T-helper 1 cell (primary cell): ENCODE measurements at regions not wholly inside any gene's neighbourhood (a gene's known extent, or its start where the extent isn't known, plus 50 kb on each side); places are given as distances from the start of the nearest gene placed in this dataset.
"Not testable (repeated sequence)": the region's sequence is repeated elsewhere in the genome, so short reads cannot be mapped to it uniquely, and the experiment has no call there.

Source experiments
- DNase-seq, 5 donors: peaks; one replicate each; pipeline ENCODE4 v3.0.0-alpha.2; 2012 to 2020

GRCh38 chr7:82559193-82559805, 115.7 kb upstream of the CACNA2D1 start:
- no peak for DNase-seq

- DNase-seq: no peak
Observed at GRCh38 chr7:82549616-82550285, 106.2 kb upstream of the CACNA2D1 start.

GRCh38 chr7:82548141-82548688, 104.6 kb upstream of the CACNA2D1 start:
- no peak for DNase-seq

GRCh38 chr7:82542665-82543064, 99.1 kb upstream of the CACNA2D1 start:
- DNase-seq: no peak

GRCh38 chr7:82539969-82540368, 96.4 kb upstream of the CACNA2D1 start:
- no peak for DNase-seq

- no peak for DNase-seq
Observed at GRCh38 chr7:82534684-82535083, 91.1 kb upstream of the CACNA2D1 start.

- no peak for DNase-seq
Observed at GRCh38 chr7:82530361-82530760, 86.8 kb upstream of the CACNA2D1 start.

GRCh38 chr7:82528577-82529310, 85.2 kb upstream of the CACNA2D1 start:
- no peak for DNase-seq

GRCh38 chr7:82527851-82528250, 84.3 kb upstream of the CACNA2D1 start:
- no peak for DNase-seq

- DNase-seq: no peak
Observed at GRCh38 chr7:82521906-82522445, 78.4 kb upstream of the CACNA2D1 start.

- DNase-seq: no peak
Observed at GRCh38 chr7:82517050-82517449, 73.5 kb upstream of the CACNA2D1 start.

GRCh38 chr7:82511542-82511941, 68.0 kb upstream of the CACNA2D1 start:
- DNase-seq: no peak

GRCh38 chr7:82507976-82508677, 64.5 kb upstream of the CACNA2D1 start:
- no peak for DNase-seq

- DNase-seq: no peak
Observed at GRCh38 chr7:82507365-82507975, 63.9 kb upstream of the CACNA2D1 start.

- no peak for DNase-seq
Observed at GRCh38 chr7:82506702-82507101, 63.1 kb upstream of the CACNA2D1 start.

GRCh38 chr7:82506208-82506607, 62.6 kb upstream of the CACNA2D1 start:
- no peak for DNase-seq

- DNase-seq: no peak
Observed at GRCh38 chr7:82501346-82501745, 57.8 kb upstream of the CACNA2D1 start.

- DNase-seq: not testable (repeated sequence)
Observed at GRCh38 chr7:82499546-82499945, 56.0 kb upstream of the CACNA2D1 start.

GRCh38 chr7:82494420-82494819, 50.8 kb upstream of the CACNA2D1 start:
- no peak for DNase-seq
